IMR-90 (cell line): ENCODE measurements at regions not wholly inside any gene's neighbourhood (a gene's known extent, or its start where the extent isn't known, plus 50 kb on each side); places are given as distances from the start of the nearest gene placed in this dataset.

Source experiments
- BHLHE40 ChIP-seq: fragments of 150-350 bp; IDR thresholded peaks from 2 replicates; pipeline ENCODE4 v1.6.1; 2016; ENCODE audit warnings: mild to moderate bottlenecking, low read depth, low read length
- CEBPB ChIP-seq: IDR thresholded peaks from 2 replicates; pipeline ENCODE4 v1.6.1; 2012; ENCODE audit warnings: low read depth, low read length, improper control_type of control experiment
- CTCF ChIP-seq: conservative IDR thresholded peaks from 2 replicates; pipeline ENCODE4 v1.5.1; 2012; ENCODE audit warnings: mild to moderate bottlenecking, low read depth, low read length, improper control_type of control experiment
- FOS ChIP-seq: fragments of 150-350 bp; IDR thresholded peaks from 2 replicates; pipeline ENCODE4 v1.6.1; 2016; ENCODE audit warnings: low read depth, low read length
- MAFK ChIP-seq: IDR thresholded peaks from 2 replicates; pipeline ENCODE4 v1.6.1; 2012; ENCODE audit warnings: low read depth, low read length, improper control_type of control experiment
- MAZ ChIP-seq: IDR thresholded peaks from 2 replicates; pipeline ENCODE4 v1.6.1; 2012; ENCODE audit warnings: low read depth, mild to moderate bottlenecking, low read length, improper control_type of control experiment, moderate library complexity, borderline replicate concordance
- MXI1 ChIP-seq: IDR thresholded peaks from 2 replicates; pipeline ENCODE4 v1.6.1; 2012; ENCODE audit warnings: low read depth, mild to moderate bottlenecking, low read length, moderate library complexity, borderline replicate concordance
- NFE2L2 ChIP-seq: fragments of 150-350 bp; IDR thresholded peaks from 2 replicates; pipeline ENCODE4 v1.6.1; 2016; ENCODE audit warnings: low read depth, mild to moderate bottlenecking, low read length
- POLR2A ChIP-seq: IDR thresholded peaks from 2 replicates; pipeline ENCODE4 v1.6.1; 2012; ENCODE audit warnings: mild to moderate bottlenecking, low read depth, low read length
- RAD21 ChIP-seq: IDR thresholded peaks from 2 replicates; pipeline ENCODE4 v1.6.1; 2012; ENCODE audit warnings: low read length, improper control_type of control experiment
- RCOR1 ChIP-seq: IDR thresholded peaks from 2 replicates; pipeline ENCODE4 v1.6.1; 2012; ENCODE audit warnings: mild to moderate bottlenecking, low read length, improper control_type of control experiment; ENCODE audit not compliant: insufficient replicate concordance
- TF ChIP-seq, protein P1 (sequence below): fragments of 150-350 bp; IDR thresholded peaks from 2 replicates; pipeline ENCODE4 v1.6.1; 2017; ENCODE audit warnings: mild to moderate bottlenecking, antibody characterized with exemption, low read length, low read depth

DNA sequence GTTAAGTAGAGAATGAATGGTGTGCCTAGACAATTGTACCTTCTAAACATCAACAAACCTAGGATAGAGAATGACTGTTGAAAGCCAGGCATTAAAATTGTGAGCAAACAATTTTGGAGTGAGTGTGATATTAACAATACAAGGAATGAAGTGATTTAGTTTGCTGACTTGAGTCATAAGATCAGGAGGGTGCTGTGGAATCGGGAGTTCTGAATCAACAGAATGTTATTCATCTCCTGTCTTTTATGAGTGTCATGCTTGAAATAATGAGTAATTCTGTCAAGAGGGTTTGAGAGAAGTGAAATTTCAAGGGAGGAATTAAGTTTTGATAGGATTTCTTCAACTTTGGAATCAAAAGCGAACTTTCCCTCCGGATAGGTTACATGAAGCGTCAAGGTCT is 214.4 kb upstream of the DSEL start:
- TF ChIP-seq POLR2A, result no peak
- TF ChIP-seq CTCF, result no peak
- no peak for TF ChIP-seq FOS
- no peak for TF ChIP-seq MXI1
- TF ChIP-seq RCOR1, result no peak
- 0 out of 2 replicates have a peak, but pooled peaks have one; percentile 8 for TF ChIP-seq MAFK
- TF ChIP-seq, protein P1, sequence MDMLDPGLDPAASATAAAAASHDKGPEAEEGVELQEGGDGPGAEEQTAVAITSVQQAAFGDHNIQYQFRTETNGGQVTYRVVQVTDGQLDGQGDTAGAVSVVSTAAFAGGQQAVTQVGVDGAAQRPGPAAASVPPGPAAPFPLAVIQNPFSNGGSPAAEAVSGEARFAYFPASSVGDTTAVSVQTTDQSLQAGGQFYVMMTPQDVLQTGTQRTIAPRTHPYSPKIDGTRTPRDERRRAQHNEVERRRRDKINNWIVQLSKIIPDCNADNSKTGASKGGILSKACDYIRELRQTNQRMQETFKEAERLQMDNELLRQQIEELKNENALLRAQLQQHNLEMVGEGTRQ, result no peak
- no peak for TF ChIP-seq NFE2L2
- no peak for TF ChIP-seq RAD21
- no peak for TF ChIP-seq BHLHE40
- TF ChIP-seq MAZ, result no peak
- no peak for TF ChIP-seq CEBPB
